ENCODE measurements at regions not wholly inside any gene's neighbourhood (a gene's known extent, or its start where the extent isn't known, plus 50 kb on each side); places are given as distances from the start of the nearest gene placed in this dataset.

GRCh38 chr12:67202011-67202677 lies 67.0 kb upstream of the CAND1 start:
- Mint-ChIP-seq H3K27ac (ENCODE audit: unreplicated experiment) (no peak overlapping the region), H3K4me3 (ENCODE audit: low read depth, unreplicated experiment) (no peak overlapping the region), H3K9me3 (ENCODE audit: low read depth, unreplicated experiment) (no peaks in the 10 kb centered on the region), H3K27me3 (ENCODE audit: unreplicated experiment) (peaks cover 41% of the 10 kb centered on the region), H3K4me1 (ENCODE audit: low read depth, unreplicated experiment) (no peaks in the 10 kb centered on the region), H3K36me3 (ENCODE audit: insufficient read depth, unreplicated experiment) (no peaks in the 10 kb centered on the region)
- no TSS peak for BruUV-seq (replicated peaks)
- DNase-seq: no peak
- intact Hi-C loops (cut with micrococcal nuclease; ENCODE audit: unreplicated experiment): no loop called here
- no peak for TF ChIP-seq CTCF (IDR thresholded peaks at IDR 0.05; ENCODE audit: unreplicated experiment)
- CTCF ChIA-PET: no interaction called here

- no peak overlapping the region for H3K4me3 Mint-ChIP-seq (ENCODE audit: low read depth, unreplicated experiment)
- H3K9me3 Mint-ChIP-seq (ENCODE audit: low read depth, unreplicated experiment): no peaks in the 10 kb centered on the region
- H3K4me1 Mint-ChIP-seq (ENCODE audit: low read depth, unreplicated experiment): no peaks in the 10 kb centered on the region
- peaks cover 37% of the 10 kb centered on the region for H3K27me3 Mint-ChIP-seq (ENCODE audit: unreplicated experiment)
- CTCF ChIA-PET: no interaction called here
- no peaks in the 10 kb centered on the region for H3K36me3 Mint-ChIP-seq (ENCODE audit: insufficient read depth, unreplicated experiment)
- no TSS peak for BruUV-seq (replicated peaks)
- no peak for TF ChIP-seq CTCF (IDR thresholded peaks at IDR 0.05; ENCODE audit: unreplicated experiment)
- no peak for DNase-seq
- no peak overlapping the region for H3K27ac Mint-ChIP-seq (ENCODE audit: unreplicated experiment)
- intact Hi-C loops (cut with micrococcal nuclease; ENCODE audit: unreplicated experiment): no loop called here
Measured at GRCh38 chr12:67202678-67203012, 66.5 kb upstream of the CAND1 start.

GRCh38 chr12:67208281-67209067 lies 60.7 kb upstream of the CAND1 start:
- Mint-ChIP-seq H3K27me3 (ENCODE audit: unreplicated experiment) (peaks cover 45% of the 10 kb centered on the region), H3K27ac (ENCODE audit: unreplicated experiment) (no peak overlapping the region), H3K4me1 (ENCODE audit: low read depth, unreplicated experiment) (no peaks in the 10 kb centered on the region), H3K4me3 (ENCODE audit: low read depth, unreplicated experiment) (no peak overlapping the region), H3K36me3 (ENCODE audit: insufficient read depth, unreplicated experiment) (no peaks in the 10 kb centered on the region), H3K9me3 (ENCODE audit: low read depth, unreplicated experiment) (no peaks in the 10 kb centered on the region)
- CTCF ChIA-PET: no interaction called here
- no peak for TF ChIP-seq CTCF (IDR thresholded peaks at IDR 0.05; ENCODE audit: unreplicated experiment)
- no peak for DNase-seq
- BruUV-seq (replicated peaks): no TSS peak
- intact Hi-C loops (cut with micrococcal nuclease; ENCODE audit: unreplicated experiment): no loop called here

GRCh38 chr12:67211029-67211428 lies 58.1 kb upstream of the CAND1 start:
- peaks cover 45% of the 10 kb centered on the region for H3K27me3 Mint-ChIP-seq (ENCODE audit: unreplicated experiment)
- CTCF ChIA-PET: interaction anchor here (0.7 kb wide), 2 partner anchors 172 to 1066 kb away, joined by 3 to 5 read pairs; no protein-coding TSS in a partner anchor
- H3K27ac Mint-ChIP-seq (ENCODE audit: unreplicated experiment): no peak overlapping the region
- H3K4me3 Mint-ChIP-seq (ENCODE audit: low read depth, unreplicated experiment): no peak overlapping the region
- no peaks in the 10 kb centered on the region for H3K9me3 Mint-ChIP-seq (ENCODE audit: low read depth, unreplicated experiment)
- H3K4me1 Mint-ChIP-seq (ENCODE audit: low read depth, unreplicated experiment): no peaks in the 10 kb centered on the region
- no TSS peak for BruUV-seq (replicated peaks)
- TF ChIP-seq CTCF (IDR thresholded peaks at IDR 0.05; ENCODE audit: unreplicated experiment): no peak
- intact Hi-C loops (cut with micrococcal nuclease; ENCODE audit: unreplicated experiment): no loop called here
- no peak for DNase-seq
- no peaks in the 10 kb centered on the region for H3K36me3 Mint-ChIP-seq (ENCODE audit: insufficient read depth, unreplicated experiment)

Data from Calu3 (cell line).